SU-DHL-6 (cell line): ENCODE measurements at regions not wholly inside any gene's neighbourhood (a gene's known extent, or its start where the extent isn't known, plus 50 kb on each side); places are given as distances from the start of the nearest gene placed in this dataset.

Experiments used
- H2AFZ ChIP-seq: fragments of 200-600 bp; sonication (generic); 2 replicates; pipeline ENCODE4 v1.6.1; 2014; ENCODE audit warnings: low read depth, mild to moderate bottlenecking, moderate library complexity, mixed read lengths, antibody characterized with exemption, low read length; ENCODE audit not compliant: severe bottlenecking
- H3F3A ChIP-seq: fragments of 200-600 bp; shearing (Covaris generic); 2 replicates; pipeline ENCODE4 v1.6.0; 2016; ENCODE audit warnings: antibody characterized with exemption, mild to moderate bottlenecking; ENCODE audit not compliant: insufficient read depth
- H3K27ac ChIP-seq: fragments of 200-600 bp; sonication (generic); 2 replicates; pipeline ENCODE4 v1.5.1; 2016; ENCODE audit warnings: low read depth, mild to moderate bottlenecking, low read length, moderate library complexity, mixed read lengths
- H3K27me3 ChIP-seq: fragments of 200-600 bp; sonication (generic), shearing (Covaris generic); 2 replicates; pipeline ENCODE4 v1.6.0; 2014; ENCODE audit warnings: mild to moderate bottlenecking, low read length
- H3K36me3 ChIP-seq: fragments of 200-600 bp; sonication (generic); 2 replicates; pipeline ENCODE4 v1.6.1; 2014; ENCODE audit warnings: mild to moderate bottlenecking, low read length, mixed read lengths
- H3K4me2 ChIP-seq: fragments of 300-600, 200-600 bp; shearing (Covaris generic), sonication (generic); 2 replicates; pipeline ENCODE4 v1.6.0; 2014; ENCODE audit warnings: low read length, low read depth, mild to moderate bottlenecking; ENCODE audit not compliant: poor library complexity, severe bottlenecking
- H3K4me3 ChIP-seq: fragments of 200-600 bp; sonication (generic); 2 replicates; pipeline ENCODE4 v1.5.1; 2014; ENCODE audit warnings: antibody characterized with exemption, low read length, mild to moderate bottlenecking, mixed read lengths; ENCODE audit not compliant: insufficient read depth, poor library complexity, severe bottlenecking
- H3K79me2 ChIP-seq: fragments of 200-600 bp; sonication (generic); 2 replicates; pipeline ENCODE4 v1.6.1; 2014; ENCODE audit warnings: mild to moderate bottlenecking, low read length, moderate library complexity; ENCODE audit not compliant: insufficient read depth
- H3K9ac ChIP-seq: fragments of 200-600 bp; sonication (generic); 2 replicates; pipeline ENCODE4 v1.7.0; 2014; ENCODE audit warnings: mild to moderate bottlenecking, low read length
- H3K9me2 ChIP-seq: fragments of 200-600 bp; sonication (generic); replicated peaks from 2 replicates; pipeline ENCODE4 v1.6.1; 2014; ENCODE audit warnings: low read length; ENCODE audit not compliant: insufficient read depth
- H3K9me3 ChIP-seq: fragments of 200-600 bp; sonication (generic); 2 replicates; pipeline ENCODE4 v1.6.1; 2014; ENCODE audit warnings: low read length, mixed read lengths; ENCODE audit not compliant: insufficient read depth
- H4K20me1 ChIP-seq: fragments of 200-600 bp; sonication (generic); 2 replicates; pipeline ENCODE4 v1.6.1; 2014; ENCODE audit warnings: low read depth, mild to moderate bottlenecking, antibody characterized with exemption, low read length, moderate library complexity, mixed read lengths
- CTCF ChIP-seq: fragments of 200-600 bp; sonication (generic); IDR thresholded peaks from one replicate; pipeline ENCODE4 v1.5.1; 2017; ENCODE audit warnings: antibody characterized with exemption, mild to moderate bottlenecking, low read length, moderate library complexity; ENCODE audit not compliant: insufficient read depth, poor library complexity, severe bottlenecking
- EZH2phosphoT487 ChIP-seq: fragments of 200-600 bp; sonication (generic), shearing (Covaris generic); conservative IDR thresholded peaks from 2 replicates; pipeline ENCODE4 v1.6.1; 2018; ENCODE audit warnings: mild to moderate bottlenecking, antibody characterized with exemption, low read length, moderate library complexity, mixed read lengths

GRCh38 chr13:84399320-84400085 is 517.2 kb upstream of the SLITRK1 start:
- Histone ChIP-seq H3K27me3 (no peaks in the 10 kb centered on the region), H3K9me2 (no peaks in the 10 kb centered on the region), H3K9ac (no peak overlapping the region), H3K4me3 (no peak overlapping the region), H4K20me1 (no peaks in the 10 kb centered on the region), H3K9me3 (peaks cover 8% of the 10 kb centered on the region; the same call in 1 of the 2 replicates), H3K36me3 (no peaks in the 10 kb centered on the region), H3K4me2 (no peak overlapping the region), H3K27ac (no peak overlapping the region), H2AFZ (no peak overlapping the region), H3F3A (no peaks in the 10 kb centered on the region), H3K79me2 (no peaks in the 10 kb centered on the region)
- TF ChIP-seq EZH2phosphoT487 (no peak), CTCF (no peak)

GRCh38 chr13:84393981-84394625 is 511.8 kb upstream of the SLITRK1 start:
- Histone ChIP-seq H3K36me3 (no peaks in the 10 kb centered on the region), H3K27me3 (no peaks in the 10 kb centered on the region), H3K4me2 (no peak overlapping the region), H3K9ac (no peak overlapping the region), H4K20me1 (no peaks in the 10 kb centered on the region), H3K9me3 (peaks cover 3% of the 10 kb centered on the region; the same call in 1 of the 2 replicates), H2AFZ (no peak overlapping the region), H3K27ac (no peak overlapping the region), H3K4me3 (no peak overlapping the region), H3K79me2 (no peaks in the 10 kb centered on the region), H3K9me2 (no peaks in the 10 kb centered on the region), H3F3A (no peaks in the 10 kb centered on the region)
- no peak for TF ChIP-seq EZH2phosphoT487
- TF ChIP-seq CTCF = no peak

GRCh38 chr13:84380866-84381265 is 498.6 kb upstream of the SLITRK1 start:
- H2AFZ ChIP-seq = no peak overlapping the region
- no peaks in the 10 kb centered on the region for H3K36me3 ChIP-seq
- H3K9me3 ChIP-seq = no peaks in the 10 kb centered on the region
- H3K9me2 ChIP-seq = no peaks in the 10 kb centered on the region
- H3F3A ChIP-seq = no peaks in the 10 kb centered on the region
- no peak overlapping the region for H3K4me2 ChIP-seq
- H3K27me3 ChIP-seq = no peaks in the 10 kb centered on the region
- no peak overlapping the region for H3K27ac ChIP-seq
- H4K20me1 ChIP-seq = no peaks in the 10 kb centered on the region
- no peak overlapping the region for H3K9ac ChIP-seq
- no peaks in the 10 kb centered on the region for H3K79me2 ChIP-seq
- no peak overlapping the region for H3K4me3 ChIP-seq
- TF ChIP-seq EZH2phosphoT487 (no peak), CTCF (no peak)
